ENCODE measurements at regions not wholly inside any gene's neighbourhood (a gene's known extent, or its start where the extent isn't known, plus 50 kb on each side); places are given as distances from the start of the nearest gene placed in this dataset.

- Histone ChIP-seq H3K9ac (ENCODE audit: low read depth, low read length) (no peak overlapping the region), H2AK9ac (replicated peaks; ENCODE audit: low read depth, low read length, poor library complexity) (no peak overlapping the region), H3K36me3 (ENCODE audit: control insufficient read depth, insufficient read depth, low read length) (no peaks in the 10 kb centered on the region), H4K5ac (ENCODE audit: low read depth, low read length) (no peak overlapping the region), H2BK20ac (ENCODE audit: low read depth, low read length) (no peak overlapping the region), H3K27ac (ENCODE audit: insufficient read depth, low read length) (no peak overlapping the region), H2AFZ (replicated peaks; ENCODE audit: low read length, poor library complexity) (no peak overlapping the region), H3K4me1 (ENCODE audit: control insufficient read depth, insufficient read depth, low read length) (no peaks in the 10 kb centered on the region), H2AK5ac (ENCODE audit: low read depth, low read length) (no peak overlapping the region), H2BK5ac (ENCODE audit: low read depth, low read length, poor library complexity, severe bottlenecking) (no peak overlapping the region), H3K27me3 (ENCODE audit: control insufficient read depth, insufficient read depth, low read length) (no peaks in the 10 kb centered on the region), H3K14ac (replicated peaks; ENCODE audit: low read depth, low read length) (no peak overlapping the region; the same call in 1 of the 2 replicates), H4K20me1 (ENCODE audit: insufficient read depth, low read length) (no peaks in the 10 kb centered on the region), H2BK15ac (ENCODE audit: low read depth, low read length) (no peak overlapping the region; the same call in 2 of the 3 replicates), H4K8ac (ENCODE audit: low read depth in 2 of 2, low read length in 2 of 2) (no peak overlapping the region), H3K9me3 (ENCODE audit: control insufficient read depth, insufficient read depth, low read length) (no peaks in the 10 kb centered on the region), H3K9me1 (ENCODE audit: insufficient read depth, low read length) (peaks cover 4% of the 10 kb centered on the region; the same call in 1 of the 2 replicates), H3K4me3 (ENCODE audit: insufficient read depth, low read depth, low read length) (no peak overlapping the region), H3K18ac (ENCODE audit: low read depth, low read length) (no peak overlapping the region), H2BK120ac (ENCODE audit: low read depth, low read length) (no peak overlapping the region), H3K4me2 (ENCODE audit: low read depth, low read length) (no peak overlapping the region), H3K23ac (ENCODE audit: low read depth, low read length) (no peak overlapping the region), H4K91ac (ENCODE audit: insufficient read depth, low read depth, low read length) (no peak overlapping the region), H3K4ac (ENCODE audit: low read depth, low read length) (no peak overlapping the region), H3K56ac (ENCODE audit: extremely low read depth, insufficient read depth, low read length) (no peak overlapping the region), H3K79me1 (ENCODE audit: low read depth in 1 of 2, low read length in 2 of 2) (no peaks in the 10 kb centered on the region)
- ATAC-seq (ENCODE audit: low read depth) (no peak), DNase-seq (no peak)
- POLR2A ChIA-PET (ENCODE audit: unreplicated experiment), result no interaction called here
- no TSS peak for BruUV-seq (replicated peaks)
- WGBS, 2 experiments (ENCODE audit: extremely low coverage in 2 of 2, insufficient read length in 1 of 2), result no CpG with 5 or more reads among the region's 2 CpGs
- dilution Hi-C loops (cut with HindIII; ENCODE audit: low sequenced_read_pairs, unreplicated experiment), result no loop called here
- intact Hi-C loops (cut with micrococcal nuclease), result no loop called here
- CTCF ChIA-PET, result no interaction called here
- TF ChIP-seq BHLHE40 (IDR thresholded peaks at IDR 0.05; ENCODE audit: low read depth, low read length) (no peak), POLR2A (IDR thresholded peaks at IDR 0.05; ENCODE audit: low read depth, low read length) (no peak), NFE2L2 (IDR thresholded peaks at IDR 0.05; ENCODE audit: low read depth, low read length) (no peak), MAFK (IDR thresholded peaks at IDR 0.05; ENCODE audit: low read depth, low read length) (no peak), MXI1 (IDR thresholded peaks at IDR 0.05; ENCODE audit: borderline replicate concordance, low read depth, low read length) (no peak), RCOR1 (IDR thresholded peaks at IDR 0.05; ENCODE audit: insufficient replicate concordance, low read length) (no peak), FOS (IDR thresholded peaks at IDR 0.05; ENCODE audit: low read depth, low read length) (no peak)
- TF ChIP-seq, protein P1, sequence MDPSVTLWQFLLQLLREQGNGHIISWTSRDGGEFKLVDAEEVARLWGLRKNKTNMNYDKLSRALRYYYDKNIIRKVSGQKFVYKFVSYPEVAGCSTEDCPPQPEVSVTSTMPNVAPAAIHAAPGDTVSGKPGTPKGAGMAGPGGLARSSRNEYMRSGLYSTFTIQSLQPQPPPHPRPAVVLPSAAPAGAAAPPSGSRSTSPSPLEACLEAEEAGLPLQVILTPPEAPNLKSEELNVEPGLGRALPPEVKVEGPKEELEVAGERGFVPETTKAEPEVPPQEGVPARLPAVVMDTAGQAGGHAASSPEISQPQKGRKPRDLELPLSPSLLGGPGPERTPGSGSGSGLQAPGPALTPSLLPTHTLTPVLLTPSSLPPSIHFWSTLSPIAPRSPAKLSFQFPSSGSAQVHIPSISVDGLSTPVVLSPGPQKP (IDR thresholded peaks at IDR 0.05; ENCODE audit: borderline replicate concordance, low read depth, low read length), result no peak
- in situ Hi-C loops (cut with MboI; ENCODE audit: low sequenced_read_pairs), result no loop called here
Measured at GRCh38 chr12:76249501-76249900, 98.7 kb downstream of the BBS10 start.
